WTC11 (cell line): ENCODE measurements at regions not wholly inside any gene's neighbourhood (a gene's known extent, or its start where the extent isn't known, plus 50 kb on each side); places are given as distances from the start of the nearest gene placed in this dataset.

Experiments used
- ATAC-seq: fragments of 200-7000 bp; cut with Tn5 transposase; 2 replicates; pipeline ENCODE4 v1.10.0; 2021; ENCODE audit warnings: mild to moderate bottlenecking, moderate library complexity
- CTCF ChIA-PET: fragments of 300-600 bp; sonication (Branson Sonifier 250); formaldehyde crosslinking; loops from one replicate; lab custom pipeline; 2021; ENCODE audit warnings: antibody characterized with exemption; lab: Charles Lee
- POLR2A ChIA-PET: fragments of 350-600 bp; sonication (Branson Sonifier 250); formaldehyde crosslinking; loops from one replicate; lab custom pipeline; 2021; ENCODE audit warnings: antibody characterized with exemption; lab: Charles Lee
- DNase-seq: peaks from one replicate; pipeline ENCODE4 v3.0.0; 2021; ENCODE audit warnings: low spot score
- H3K27ac Mint-ChIP-seq: 2 replicates; pipeline ENCODE4 v1.8.0; 2021; ENCODE audit warnings: mixed read lengths
- H3K27me3 Mint-ChIP-seq: 2 replicates; pipeline ENCODE4 v1.8.0; 2021; ENCODE audit warnings: low read depth, mild to moderate bottlenecking, moderate library complexity, mixed read lengths
- H3K36me3 Mint-ChIP-seq: 2 replicates; pipeline ENCODE4 v1.8.0; 2021; ENCODE audit warnings: mixed read lengths
- H3K4me1 Mint-ChIP-seq: 2 replicates; pipeline ENCODE4 v1.8.0; 2022; ENCODE audit warnings: mixed read lengths
- H3K4me3 Mint-ChIP-seq: 2 replicates; pipeline ENCODE4 v1.8.0; 2021; ENCODE audit warnings: mild to moderate bottlenecking, moderate library complexity, mixed read lengths
- H3K9me3 Mint-ChIP-seq: 2 replicates; pipeline ENCODE4 v1.8.0; 2021; ENCODE audit warnings: mixed read lengths
- CREB1 ChIP-seq: sonication (generic); formaldehyde crosslinking; IDR thresholded peaks from 2 replicates; pipeline ENCODE4 v1.8.0; 2023; ENCODE audit warnings: mild to moderate bottlenecking, missing genetic modification reagents
- GRHL2 ChIP-seq: fragments of 250-450 bp; sonication (Bioruptor Pico); IDR thresholded peaks from 2 replicates; pipeline ENCODE4 v1.8.0; 2022; ENCODE audit warnings: mild to moderate bottlenecking, moderate library complexity; ENCODE audit not compliant: insufficient replicate concordance, severe bottlenecking
- GTF2I ChIP-seq: fragments of 250-450 bp; sonication (Bioruptor Pico); conservative IDR thresholded peaks from 2 replicates; pipeline ENCODE4 v1.4.0; 2021; ENCODE audit warnings: mild to moderate bottlenecking
- IRF2 ChIP-seq: sonication (generic); formaldehyde crosslinking; IDR thresholded peaks from 2 replicates; pipeline ENCODE4 v1.8.0; 2022; ENCODE audit warnings: low read depth, missing genetic modification reagents, borderline replicate concordance
- MYBL2 ChIP-seq: sonication (generic); formaldehyde crosslinking; IDR thresholded peaks from 2 replicates; pipeline ENCODE4 v1.8.1; 2023; ENCODE audit warnings: mild to moderate bottlenecking, moderate library complexity, missing genetic modification reagents
- NR2C2 ChIP-seq: sonication (generic); formaldehyde crosslinking; IDR thresholded peaks from 2 replicates; pipeline ENCODE4 v1.8.0; 2022; ENCODE audit warnings: mild to moderate bottlenecking, missing genetic modification reagents
- PRRX2 ChIP-seq: fragments of 250-450 bp; sonication (Bioruptor Pico); IDR thresholded peaks from 2 replicates; pipeline ENCODE4 v1.8.0; 2021; ENCODE audit warnings: mild to moderate bottlenecking
- SMAD3 ChIP-seq: sonication (generic); formaldehyde crosslinking; IDR thresholded peaks from 2 replicates; pipeline ENCODE4 v1.8.0; 2022; ENCODE audit warnings: missing genetic modification reagents, mild to moderate bottlenecking, borderline replicate concordance
- TEAD1 ChIP-seq: sonication (generic); formaldehyde crosslinking; IDR thresholded peaks from 2 replicates; pipeline ENCODE4 v1.8.0; 2022; ENCODE audit warnings: mild to moderate bottlenecking, missing genetic modification reagents
- ZBTB21 ChIP-seq: sonication (generic); formaldehyde crosslinking; IDR thresholded peaks from 2 replicates; pipeline ENCODE4 v1.8.1; 2023; ENCODE audit warnings: mild to moderate bottlenecking, missing genetic modification reagents, borderline replicate concordance
- ZNF219 ChIP-seq: sonication (generic); formaldehyde crosslinking; IDR thresholded peaks from 2 replicates; pipeline ENCODE4 v1.8.0; 2023; ENCODE audit warnings: missing genetic modification reagents, mild to moderate bottlenecking, borderline replicate concordance
- ZNF317 ChIP-seq: sonication (generic); formaldehyde crosslinking; IDR thresholded peaks from 2 replicates; pipeline ENCODE4 v1.8.1; 2023; ENCODE audit warnings: low read depth, mild to moderate bottlenecking, moderate library complexity, missing genetic modification reagents, borderline replicate concordance
- ZNF423 ChIP-seq: fragments of 250-450 bp; sonication (Bioruptor Pico); IDR thresholded peaks from 2 replicates; pipeline ENCODE4 v2.1.2; 2022; ENCODE audit warnings: mild to moderate bottlenecking, moderate library complexity
- ZNF671 ChIP-seq: fragments of 250-450 bp; sonication (Bioruptor Pico); IDR thresholded peaks from 2 replicates; pipeline ENCODE4 v1.8.0; 2021; ENCODE audit warnings: mild to moderate bottlenecking
- TF ChIP-seq, protein P1 (sequence below): sonication (generic); formaldehyde crosslinking; IDR thresholded peaks from 2 replicates; pipeline ENCODE4 v1.8.0; 2022; ENCODE audit warnings: mild to moderate bottlenecking, missing genetic modification reagents
- TF ChIP-seq, protein P2 (sequence below): sonication (generic); formaldehyde crosslinking; IDR thresholded peaks from 2 replicates; pipeline ENCODE4 v1.8.1; 2023; ENCODE audit warnings: mild to moderate bottlenecking, missing genetic modification reagents, borderline replicate concordance
- TF ChIP-seq, protein P3 (sequence below): sonication (generic); formaldehyde crosslinking; IDR thresholded peaks from 2 replicates; pipeline ENCODE4 v1.8.1; 2022; ENCODE audit warnings: mild to moderate bottlenecking, missing genetic modification reagents, moderate library complexity, borderline replicate concordance
- TF ChIP-seq, protein P4 (sequence below): sonication (generic); formaldehyde crosslinking; IDR thresholded peaks from 2 replicates; pipeline ENCODE4 v1.8.0; 2023; ENCODE audit warnings: missing genetic modification reagents
- TF ChIP-seq, protein P5 (sequence below): fragments of 250-450 bp; sonication (Bioruptor Pico); conservative IDR thresholded peaks from 2 replicates; pipeline ENCODE4 v1.9.0; 2021; ENCODE audit warnings: mild to moderate bottlenecking
- TF ChIP-seq, protein P6 (sequence below): sonication (generic); formaldehyde crosslinking; IDR thresholded peaks from 2 replicates; pipeline ENCODE4 v1.8.1; 2022; ENCODE audit warnings: low read depth, mild to moderate bottlenecking, moderate library complexity, missing genetic modification reagents, borderline replicate concordance

DNA sequence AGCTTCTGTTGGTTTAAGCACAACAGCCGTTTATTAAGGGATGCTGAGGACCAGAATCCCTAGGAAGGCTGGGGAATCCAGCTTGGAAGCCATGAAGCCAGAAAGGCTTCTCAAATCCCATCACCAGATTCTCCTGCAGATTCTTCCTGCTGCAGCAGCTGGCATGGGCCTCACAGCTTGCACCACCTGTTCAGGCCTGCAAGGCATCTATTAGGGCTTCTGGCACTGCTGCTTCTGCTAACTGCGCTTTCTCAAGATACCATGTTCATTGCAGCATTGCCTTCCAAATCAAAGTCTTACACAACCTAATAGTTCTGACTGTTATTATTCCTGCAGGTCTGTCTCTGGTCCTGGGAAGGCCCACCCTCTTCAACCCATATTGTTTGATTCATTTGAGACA lies 51.2 kb upstream of the ZNF366 start:
- H3K9me3 Mint-ChIP-seq = peaks cover 3% of the 10 kb centered on the region; the same call in 1 of the 2 replicates
- H3K27me3 Mint-ChIP-seq = no peaks in the 10 kb centered on the region
- TF ChIP-seq TEAD1 (CRISPR knock-in tag) (no peak), CREB1 (CRISPR knock-in tag) (no peak), ZNF423 (CRISPR knock-in tag) (no peak)
- DNase-seq = no peak
- ATAC-seq = no peak
- H3K36me3 Mint-ChIP-seq = no peaks in the 10 kb centered on the region
- H3K27ac Mint-ChIP-seq = no peak overlapping the region
- no peak overlapping the region for H3K4me3 Mint-ChIP-seq
- ChIA-PET CTCF (interaction anchor here (1.2 kb wide), 1 partner anchor 192 kb away, joined by 3 read pairs; no protein-coding TSS in a partner anchor), POLR2A (no interaction called here)
- H3K4me1 Mint-ChIP-seq = peaks cover 66% of the 10 kb centered on the region

DNA sequence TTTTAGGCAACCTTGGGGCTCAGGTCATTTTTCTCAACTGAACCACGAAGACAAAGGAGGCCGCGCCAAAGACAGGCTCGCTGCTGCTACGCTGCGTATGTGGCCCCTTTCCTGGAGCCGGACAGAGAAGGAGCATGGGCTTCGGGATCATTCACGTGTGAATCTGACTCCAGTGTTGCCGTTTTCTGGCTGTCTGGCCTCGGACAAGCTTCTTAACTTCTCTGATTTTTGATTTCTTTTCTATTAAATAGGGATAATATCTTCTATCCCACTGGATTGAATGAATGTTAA lies 50.8 kb upstream of the ZNF366 start:
- DNase-seq (no peak), ATAC-seq (no peak)
- TF ChIP-seq, protein P1, sequence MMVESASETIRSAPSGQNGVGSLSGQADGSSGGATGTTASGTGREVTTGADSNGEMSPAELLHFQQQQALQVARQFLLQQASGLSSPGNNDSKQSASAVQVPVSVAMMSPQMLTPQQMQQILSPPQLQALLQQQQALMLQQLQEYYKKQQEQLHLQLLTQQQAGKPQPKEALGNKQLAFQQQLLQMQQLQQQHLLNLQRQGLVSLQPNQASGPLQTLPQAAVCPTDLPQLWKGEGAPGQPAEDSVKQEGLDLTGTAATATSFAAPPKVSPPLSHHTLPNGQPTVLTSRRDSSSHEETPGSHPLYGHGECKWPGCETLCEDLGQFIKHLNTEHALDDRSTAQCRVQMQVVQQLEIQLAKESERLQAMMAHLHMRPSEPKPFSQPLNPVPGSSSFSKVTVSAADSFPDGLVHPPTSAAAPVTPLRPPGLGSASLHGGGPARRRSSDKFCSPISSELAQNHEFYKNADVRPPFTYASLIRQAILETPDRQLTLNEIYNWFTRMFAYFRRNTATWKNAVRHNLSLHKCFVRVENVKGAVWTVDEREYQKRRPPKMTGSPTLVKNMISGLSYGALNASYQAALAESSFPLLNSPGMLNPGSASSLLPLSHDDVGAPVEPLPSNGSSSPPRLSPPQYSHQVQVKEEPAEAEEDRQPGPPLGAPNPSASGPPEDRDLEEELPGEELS (CRISPR knock-in tag) = no peak
- TF ChIP-seq SMAD3 (CRISPR knock-in tag) (no peak), PRRX2 (no peak), MYBL2 (CRISPR knock-in tag) (no peak), NR2C2 (CRISPR knock-in tag) (no peak), IRF2 (no peak), ZBTB21 (CRISPR knock-in tag) (no peak), GTF2I (no peak), ZNF317 (CRISPR knock-in tag) (no peak), ZNF671 (CRISPR knock-in tag) (no peak), GRHL2 (no peak), ZNF219 (no peak)
- TF ChIP-seq, protein P2, sequence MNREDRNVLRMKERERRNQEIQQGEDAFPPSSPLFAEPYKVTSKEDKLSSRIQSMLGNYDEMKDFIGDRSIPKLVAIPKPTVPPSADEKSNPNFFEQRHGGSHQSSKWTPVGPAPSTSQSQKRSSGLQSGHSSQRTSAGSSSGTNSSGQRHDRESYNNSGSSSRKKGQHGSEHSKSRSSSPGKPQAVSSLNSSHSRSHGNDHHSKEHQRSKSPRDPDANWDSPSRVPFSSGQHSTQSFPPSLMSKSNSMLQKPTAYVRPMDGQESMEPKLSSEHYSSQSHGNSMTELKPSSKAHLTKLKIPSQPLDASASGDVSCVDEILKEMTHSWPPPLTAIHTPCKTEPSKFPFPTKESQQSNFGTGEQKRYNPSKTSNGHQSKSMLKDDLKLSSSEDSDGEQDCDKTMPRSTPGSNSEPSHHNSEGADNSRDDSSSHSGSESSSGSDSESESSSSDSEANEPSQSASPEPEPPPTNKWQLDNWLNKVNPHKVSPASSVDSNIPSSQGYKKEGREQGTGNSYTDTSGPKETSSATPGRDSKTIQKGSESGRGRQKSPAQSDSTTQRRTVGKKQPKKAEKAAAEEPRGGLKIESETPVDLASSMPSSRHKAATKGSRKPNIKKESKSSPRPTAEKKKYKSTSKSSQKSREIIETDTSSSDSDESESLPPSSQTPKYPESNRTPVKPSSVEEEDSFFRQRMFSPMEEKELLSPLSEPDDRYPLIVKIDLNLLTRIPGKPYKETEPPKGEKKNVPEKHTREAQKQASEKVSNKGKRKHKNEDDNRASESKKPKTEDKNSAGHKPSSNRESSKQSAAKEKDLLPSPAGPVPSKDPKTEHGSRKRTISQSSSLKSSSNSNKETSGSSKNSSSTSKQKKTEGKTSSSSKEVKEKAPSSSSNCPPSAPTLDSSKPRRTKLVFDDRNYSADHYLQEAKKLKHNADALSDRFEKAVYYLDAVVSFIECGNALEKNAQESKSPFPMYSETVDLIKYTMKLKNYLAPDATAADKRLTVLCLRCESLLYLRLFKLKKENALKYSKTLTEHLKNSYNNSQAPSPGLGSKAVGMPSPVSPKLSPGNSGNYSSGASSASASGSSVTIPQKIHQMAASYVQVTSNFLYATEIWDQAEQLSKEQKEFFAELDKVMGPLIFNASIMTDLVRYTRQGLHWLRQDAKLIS (CRISPR knock-in tag) = no peak
- TF ChIP-seq, protein P3, sequence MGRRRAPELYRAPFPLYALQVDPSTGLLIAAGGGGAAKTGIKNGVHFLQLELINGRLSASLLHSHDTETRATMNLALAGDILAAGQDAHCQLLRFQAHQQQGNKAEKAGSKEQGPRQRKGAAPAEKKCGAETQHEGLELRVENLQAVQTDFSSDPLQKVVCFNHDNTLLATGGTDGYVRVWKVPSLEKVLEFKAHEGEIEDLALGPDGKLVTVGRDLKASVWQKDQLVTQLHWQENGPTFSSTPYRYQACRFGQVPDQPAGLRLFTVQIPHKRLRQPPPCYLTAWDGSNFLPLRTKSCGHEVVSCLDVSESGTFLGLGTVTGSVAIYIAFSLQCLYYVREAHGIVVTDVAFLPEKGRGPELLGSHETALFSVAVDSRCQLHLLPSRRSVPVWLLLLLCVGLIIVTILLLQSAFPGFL (CRISPR knock-in tag) = no peak
- TF ChIP-seq, protein P4, sequence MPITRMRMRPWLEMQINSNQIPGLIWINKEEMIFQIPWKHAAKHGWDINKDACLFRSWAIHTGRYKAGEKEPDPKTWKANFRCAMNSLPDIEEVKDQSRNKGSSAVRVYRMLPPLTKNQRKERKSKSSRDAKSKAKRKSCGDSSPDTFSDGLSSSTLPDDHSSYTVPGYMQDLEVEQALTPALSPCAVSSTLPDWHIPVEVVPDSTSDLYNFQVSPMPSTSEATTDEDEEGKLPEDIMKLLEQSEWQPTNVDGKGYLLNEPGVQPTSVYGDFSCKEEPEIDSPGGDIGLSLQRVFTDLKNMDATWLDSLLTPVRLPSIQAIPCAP (CRISPR knock-in tag) = no peak
- TF ChIP-seq, protein P5, sequence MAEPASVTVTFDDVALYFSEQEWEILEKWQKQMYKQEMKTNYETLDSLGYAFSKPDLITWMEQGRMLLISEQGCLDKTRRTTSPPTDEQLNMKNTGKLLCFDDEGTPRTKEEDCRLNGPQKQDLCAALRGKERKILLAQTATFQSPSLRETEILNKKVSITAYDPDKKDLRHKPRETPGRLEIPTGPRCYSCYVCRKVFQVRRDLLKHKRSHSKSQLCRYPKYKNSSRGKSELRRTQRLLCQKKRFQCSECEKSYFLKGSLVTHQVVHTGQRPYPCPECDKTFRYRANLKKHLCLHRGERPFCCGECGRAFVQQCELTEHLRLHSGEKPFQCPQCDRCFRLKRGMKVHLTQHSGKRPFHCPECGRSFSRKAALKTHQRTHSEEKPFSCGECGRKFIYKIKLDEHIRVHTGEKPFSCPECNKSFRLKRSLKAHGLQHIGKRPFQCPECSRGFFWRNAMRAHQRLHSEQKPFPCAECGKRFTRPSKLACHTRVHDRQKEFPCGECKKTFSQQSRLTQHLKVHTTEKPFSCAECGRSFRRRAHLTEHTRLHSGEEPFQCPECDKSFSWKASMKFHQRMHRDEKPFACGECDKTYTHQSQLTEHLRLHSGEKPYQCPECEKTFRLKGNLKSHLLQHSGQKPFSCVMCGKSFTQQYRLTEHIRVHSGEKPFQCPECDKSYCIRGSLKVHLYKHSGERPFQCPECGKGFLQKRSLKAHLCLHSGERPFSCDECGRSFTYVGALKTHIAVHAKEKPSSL (CRISPR knock-in tag) = no peak
- TF ChIP-seq, protein P6, sequence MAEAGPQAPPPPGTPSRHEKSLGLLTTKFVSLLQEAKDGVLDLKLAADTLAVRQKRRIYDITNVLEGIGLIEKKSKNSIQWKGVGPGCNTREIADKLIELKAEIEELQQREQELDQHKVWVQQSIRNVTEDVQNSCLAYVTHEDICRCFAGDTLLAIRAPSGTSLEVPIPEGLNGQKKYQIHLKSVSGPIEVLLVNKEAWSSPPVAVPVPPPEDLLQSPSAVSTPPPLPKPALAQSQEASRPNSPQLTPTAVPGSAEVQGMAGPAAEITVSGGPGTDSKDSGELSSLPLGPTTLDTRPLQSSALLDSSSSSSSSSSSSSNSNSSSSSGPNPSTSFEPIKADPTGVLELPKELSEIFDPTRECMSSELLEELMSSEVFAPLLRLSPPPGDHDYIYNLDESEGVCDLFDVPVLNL (CRISPR knock-in tag) = no peak
- Mint-ChIP-seq H3K36me3 (no peaks in the 10 kb centered on the region), H3K4me3 (no peak overlapping the region), H3K27ac (no peak overlapping the region), H3K4me1 (peaks cover 68% of the 10 kb centered on the region), H3K27me3 (no peaks in the 10 kb centered on the region), H3K9me3 (peaks cover 3% of the 10 kb centered on the region; the same call in 1 of the 2 replicates)
- POLR2A ChIA-PET = no interaction called here
- CTCF ChIA-PET = interaction anchor here (1.2 to 1.5 kb wide), 2 partner anchors 192 to 259 kb away, joined by 3 read pairs; no protein-coding TSS in a partner anchor
